ENCODE measurements at regions not wholly inside any gene's neighbourhood (a gene's known extent, or its start where the extent isn't known, plus 50 kb on each side); places are given as distances from the start of the nearest gene placed in this dataset.

DNA sequence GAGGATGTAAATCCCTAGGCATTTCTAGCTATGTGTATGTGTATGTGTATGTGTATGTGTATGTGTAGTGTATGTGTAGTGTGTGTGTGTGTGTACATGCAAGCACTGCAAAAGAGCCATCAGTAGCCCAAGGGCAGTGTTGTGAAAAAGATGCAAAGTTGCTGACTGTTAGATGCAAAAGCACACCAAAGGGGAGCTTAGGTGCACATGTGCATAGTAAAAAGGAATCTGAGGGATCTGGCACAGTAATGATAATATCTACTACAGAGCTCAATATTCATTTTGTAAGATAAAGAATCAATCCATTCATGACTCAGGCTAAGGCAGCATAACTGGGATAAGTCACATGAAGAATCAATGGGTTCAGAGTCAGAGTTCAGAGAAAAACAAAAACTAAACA, 80.2 kb downstream of the TMEM47 start:
- TF ChIP-seq, protein P1, sequence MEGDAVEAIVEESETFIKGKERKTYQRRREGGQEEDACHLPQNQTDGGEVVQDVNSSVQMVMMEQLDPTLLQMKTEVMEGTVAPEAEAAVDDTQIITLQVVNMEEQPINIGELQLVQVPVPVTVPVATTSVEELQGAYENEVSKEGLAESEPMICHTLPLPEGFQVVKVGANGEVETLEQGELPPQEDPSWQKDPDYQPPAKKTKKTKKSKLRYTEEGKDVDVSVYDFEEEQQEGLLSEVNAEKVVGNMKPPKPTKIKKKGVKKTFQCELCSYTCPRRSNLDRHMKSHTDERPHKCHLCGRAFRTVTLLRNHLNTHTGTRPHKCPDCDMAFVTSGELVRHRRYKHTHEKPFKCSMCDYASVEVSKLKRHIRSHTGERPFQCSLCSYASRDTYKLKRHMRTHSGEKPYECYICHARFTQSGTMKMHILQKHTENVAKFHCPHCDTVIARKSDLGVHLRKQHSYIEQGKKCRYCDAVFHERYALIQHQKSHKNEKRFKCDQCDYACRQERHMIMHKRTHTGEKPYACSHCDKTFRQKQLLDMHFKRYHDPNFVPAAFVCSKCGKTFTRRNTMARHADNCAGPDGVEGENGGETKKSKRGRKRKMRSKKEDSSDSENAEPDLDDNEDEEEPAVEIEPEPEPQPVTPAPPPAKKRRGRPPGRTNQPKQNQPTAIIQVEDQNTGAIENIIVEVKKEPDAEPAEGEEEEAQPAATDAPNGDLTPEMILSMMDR (conservative IDR thresholded peaks at IDR 0.05): no peak
- no peak overlapping the region for H3K27ac ChIP-seq

DNA sequence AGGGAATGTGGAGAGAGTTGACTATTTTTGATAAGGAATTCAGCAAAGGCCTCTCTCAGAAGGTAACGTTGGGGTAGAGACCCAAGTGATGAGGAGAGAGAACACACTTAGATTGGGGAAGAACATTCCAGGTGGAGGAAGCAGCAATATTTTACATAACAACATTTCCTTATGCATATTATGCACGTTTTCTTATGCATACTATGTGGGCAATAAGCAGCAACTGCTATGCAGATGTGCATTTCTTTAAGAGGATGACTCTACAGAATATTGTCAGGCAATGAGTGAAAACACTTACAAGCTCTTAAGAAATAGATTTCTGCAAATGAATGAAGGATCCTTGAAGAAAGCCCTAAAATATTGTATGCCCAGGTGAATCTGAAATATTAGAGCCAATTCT, 91.1 kb downstream of the TMEM47 start:
- H3K27ac ChIP-seq: no peak overlapping the region
- TF ChIP-seq, protein P1 (conservative IDR thresholded peaks at IDR 0.05): no peak

DNA sequence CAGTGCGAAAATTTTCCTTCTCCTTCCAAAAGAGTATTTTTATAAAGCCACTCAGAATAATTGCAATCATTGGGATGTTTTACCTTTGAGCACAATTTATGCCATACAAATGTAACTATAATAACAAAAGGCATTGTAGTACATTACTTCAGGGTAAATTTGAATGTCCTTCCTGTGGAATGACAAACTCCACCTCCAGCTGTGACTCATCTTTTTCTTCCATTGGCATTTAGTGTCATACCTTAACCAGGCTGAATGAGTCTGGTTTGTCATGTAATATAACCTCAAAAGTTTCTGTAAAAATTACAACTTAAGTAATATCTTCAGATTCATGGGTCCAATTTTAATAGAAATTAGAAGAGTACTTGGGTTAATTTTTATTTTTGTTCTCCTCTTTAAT, 93.3 kb downstream of the TMEM47 start:
- no peak overlapping the region for H3K27ac ChIP-seq
- TF ChIP-seq, protein P1 (conservative IDR thresholded peaks at IDR 0.05): no peak

DNA sequence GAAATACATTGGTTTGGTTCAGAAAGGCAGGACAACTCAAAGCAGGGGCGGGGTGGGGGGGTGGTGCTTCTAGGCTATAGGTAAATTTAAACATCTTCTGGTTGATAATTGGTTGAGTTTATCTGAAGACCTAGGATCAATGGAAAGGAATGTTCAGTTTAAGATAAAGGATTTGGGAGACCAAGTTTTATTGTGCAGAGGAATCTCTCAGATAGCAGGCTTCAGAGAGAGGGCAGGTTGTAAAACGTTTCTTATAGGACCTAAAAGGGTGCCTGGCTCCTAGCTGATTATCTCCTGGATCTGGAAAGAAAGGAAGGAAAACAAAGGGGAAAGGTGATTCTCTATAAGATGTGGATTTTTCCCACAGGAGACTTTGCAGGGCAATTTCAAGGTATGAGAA, 94.0 kb downstream of the TMEM47 start:
- H3K27ac ChIP-seq: no peak overlapping the region
- TF ChIP-seq, protein P1 (conservative IDR thresholded peaks at IDR 0.05): no peak

DNA sequence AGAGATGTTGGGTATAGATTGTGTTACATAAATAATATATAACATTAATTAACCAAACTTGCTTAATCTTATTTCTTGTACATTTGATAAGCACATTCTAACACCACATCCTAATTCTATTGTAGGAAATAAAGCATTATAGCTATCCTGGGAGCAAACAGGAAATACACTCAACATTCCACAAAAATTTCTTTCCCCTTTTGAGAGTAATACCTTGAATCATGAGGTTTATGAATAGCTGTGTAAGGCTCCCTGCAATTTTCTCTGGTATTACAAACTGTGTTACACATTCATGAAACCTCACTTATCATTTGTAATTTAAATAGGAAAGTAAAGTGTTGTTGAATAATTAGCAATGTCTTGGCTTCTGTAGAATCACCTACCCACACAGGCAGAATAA, 95.1 kb downstream of the TMEM47 start:
- H3K27ac ChIP-seq: no peak overlapping the region
- TF ChIP-seq, protein P1 (conservative IDR thresholded peaks at IDR 0.05): no peak

DNA sequence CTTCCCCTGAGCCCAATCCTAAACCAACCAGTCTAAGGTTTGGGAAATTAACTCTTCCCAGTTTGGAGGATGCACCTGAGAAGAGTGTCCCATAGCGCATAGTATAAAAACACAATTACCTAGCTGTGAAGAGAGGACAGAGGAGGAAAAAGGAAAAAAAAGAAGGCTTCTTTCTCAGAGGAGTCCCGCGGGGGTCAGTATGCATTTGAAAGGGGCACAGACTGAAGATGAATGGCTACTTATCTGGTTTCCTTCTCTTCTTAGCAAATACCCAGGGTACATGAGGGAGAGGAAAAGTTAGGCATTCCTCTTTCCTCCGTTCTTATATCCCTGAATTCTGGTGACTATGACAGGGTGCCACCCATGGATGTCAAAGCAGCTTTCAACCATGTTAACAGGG, 96.9 kb downstream of the TMEM47 start:
- TF ChIP-seq, protein P1 (conservative IDR thresholded peaks at IDR 0.05): no peak
- H3K27ac ChIP-seq: no peak overlapping the region

DNA sequence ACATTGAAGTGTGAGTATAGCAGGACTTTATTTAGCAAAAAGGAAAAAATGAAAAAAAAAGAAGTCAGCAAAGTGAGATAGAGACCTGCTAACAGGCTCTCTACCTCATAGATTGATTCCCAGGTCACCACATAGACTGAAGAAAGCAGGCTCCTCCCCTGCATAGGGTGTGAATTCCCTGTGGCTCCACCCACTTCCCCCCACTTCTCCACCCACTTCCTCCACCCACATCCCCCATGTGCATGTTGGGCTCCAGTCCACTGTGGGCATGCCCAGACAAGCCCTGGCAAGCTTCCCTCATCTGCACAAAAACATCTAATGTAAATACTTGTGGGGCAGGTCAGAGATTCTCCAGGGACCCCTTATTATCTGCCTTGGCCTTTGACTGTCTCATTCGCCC, 97.8 kb downstream of the TMEM47 start:
- TF ChIP-seq, protein P1 (conservative IDR thresholded peaks at IDR 0.05): no peak
- H3K27ac ChIP-seq: no peak overlapping the region

DNA sequence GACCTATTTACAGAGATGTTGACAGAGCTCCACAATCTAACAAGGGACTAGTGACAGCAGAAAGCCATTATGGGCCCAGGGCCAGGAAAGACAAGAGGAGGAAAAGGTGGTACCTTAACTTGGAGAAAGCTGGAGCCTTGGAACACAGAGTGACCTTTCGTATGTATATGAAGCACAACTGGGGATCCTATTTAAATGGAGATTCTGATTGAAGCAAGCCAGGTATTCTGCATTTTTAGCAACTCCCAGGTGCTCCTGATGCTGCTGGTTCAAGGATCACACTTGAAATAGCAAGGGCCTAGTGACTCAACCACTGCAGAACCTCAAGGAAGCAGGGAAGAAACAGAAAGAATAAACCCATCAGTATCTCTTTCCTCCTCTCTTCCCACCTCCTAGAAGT, 99.4 kb downstream of the TMEM47 start:
- no peak overlapping the region for H3K27ac ChIP-seq
- TF ChIP-seq, protein P1 (conservative IDR thresholded peaks at IDR 0.05): no peak

Data from VCaP (cell line).